ENCODE measurements at regions not wholly inside any gene's neighbourhood (a gene's known extent, or its start where the extent isn't known, plus 50 kb on each side); places are given as distances from the start of the nearest gene placed in this dataset.

- no peaks in the 10 kb centered on the region for H3K4me1 ChIP-seq (ENCODE audit: control insufficient read depth in 4 of 4, insufficient read depth in 4 of 4, low read length in 3 of 4)
- WGBS = 71% methylated on average over 11 of the region's 11 CpGs
- DNase-seq (ENCODE audit: low spot score) = no peak
- H3K4me3 ChIP-seq (ENCODE audit: low read depth in 1 of 3, low read length in 3 of 3) = no peak overlapping the region
- no peak overlapping the region for H3K27ac ChIP-seq (ENCODE audit: low read depth in 1 of 2, low read length in 2 of 2)
- no peaks in the 10 kb centered on the region for H3K36me3 ChIP-seq (ENCODE audit: control insufficient read depth in 4 of 4, insufficient read depth in 3 of 4, low read depth in 1 of 4, low read length in 3 of 4)
- H3K27me3 ChIP-seq (ENCODE audit: control insufficient read depth in 4 of 4, insufficient read depth in 4 of 4, low read length in 3 of 4) = no peaks in the 10 kb centered on the region
- TF ChIP-seq NR2F2 (IDR thresholded peaks at IDR 0.05) (no peak), EGR1 (IDR thresholded peaks at IDR 0.05; ENCODE audit: low read depth in 2 of 2) (no peak), RXRA (IDR thresholded peaks at IDR 0.05) (no peak), GABPA (IDR thresholded peaks at IDR 0.05 in 1 of 2, conservative IDR thresholded peaks at IDR 0.05 in 1 of 2) (no peak), YY1 (IDR thresholded peaks at IDR 0.05) (no peak), FOXA1 (IDR thresholded peaks at IDR 0.05) (no peak), HNF4A (conservative IDR thresholded peaks at IDR 0.05) (no peak), HNF4G (IDR thresholded peaks at IDR 0.05) (no peak), TAF1 (conservative IDR thresholded peaks at IDR 0.05) (no peak), RAD21 (IDR thresholded peaks at IDR 0.05) (no peak), ZBTB33 (IDR thresholded peaks at IDR 0.05) (no peak), MAX (IDR thresholded peaks at IDR 0.05) (no peak), REST (IDR thresholded peaks at IDR 0.05) (no peak), JUND (IDR thresholded peaks at IDR 0.05) (no peak), FOXA2 (IDR thresholded peaks at IDR 0.05) (no peak), SP1 (IDR thresholded peaks at IDR 0.05) (no peak)
- TF ChIP-seq, protein P1, sequence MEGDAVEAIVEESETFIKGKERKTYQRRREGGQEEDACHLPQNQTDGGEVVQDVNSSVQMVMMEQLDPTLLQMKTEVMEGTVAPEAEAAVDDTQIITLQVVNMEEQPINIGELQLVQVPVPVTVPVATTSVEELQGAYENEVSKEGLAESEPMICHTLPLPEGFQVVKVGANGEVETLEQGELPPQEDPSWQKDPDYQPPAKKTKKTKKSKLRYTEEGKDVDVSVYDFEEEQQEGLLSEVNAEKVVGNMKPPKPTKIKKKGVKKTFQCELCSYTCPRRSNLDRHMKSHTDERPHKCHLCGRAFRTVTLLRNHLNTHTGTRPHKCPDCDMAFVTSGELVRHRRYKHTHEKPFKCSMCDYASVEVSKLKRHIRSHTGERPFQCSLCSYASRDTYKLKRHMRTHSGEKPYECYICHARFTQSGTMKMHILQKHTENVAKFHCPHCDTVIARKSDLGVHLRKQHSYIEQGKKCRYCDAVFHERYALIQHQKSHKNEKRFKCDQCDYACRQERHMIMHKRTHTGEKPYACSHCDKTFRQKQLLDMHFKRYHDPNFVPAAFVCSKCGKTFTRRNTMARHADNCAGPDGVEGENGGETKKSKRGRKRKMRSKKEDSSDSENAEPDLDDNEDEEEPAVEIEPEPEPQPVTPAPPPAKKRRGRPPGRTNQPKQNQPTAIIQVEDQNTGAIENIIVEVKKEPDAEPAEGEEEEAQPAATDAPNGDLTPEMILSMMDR (IDR thresholded peaks at IDR 0.05; ENCODE audit: low read depth, low read length, missing input control) = no peak
- TF ChIP-seq, protein P2, sequence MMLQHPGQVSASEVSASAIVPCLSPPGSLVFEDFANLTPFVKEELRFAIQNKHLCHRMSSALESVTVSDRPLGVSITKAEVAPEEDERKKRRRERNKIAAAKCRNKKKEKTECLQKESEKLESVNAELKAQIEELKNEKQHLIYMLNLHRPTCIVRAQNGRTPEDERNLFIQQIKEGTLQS (IDR thresholded peaks at IDR 0.05) = no peak
- H3K9me3 ChIP-seq (ENCODE audit: control insufficient read depth in 4 of 4, low read length in 3 of 4) = peaks cover 0 to 8% (median 3%) of the 10 kb centered on the region in 4 donors
- no peak overlapping the region for H3K9ac ChIP-seq (ENCODE audit: low read depth in 1 of 2, low read length in 2 of 2)
Observed at GRCh38 chr11:30758946-30759504, 172.9 kb upstream of the MPPED2 start.

All from liver (tissue), 8 donors.